ENCODE measurements at regions not wholly inside any gene's neighbourhood (a gene's known extent, or its start where the extent isn't known, plus 50 kb on each side); places are given as distances from the start of the nearest gene placed in this dataset.

DNA sequence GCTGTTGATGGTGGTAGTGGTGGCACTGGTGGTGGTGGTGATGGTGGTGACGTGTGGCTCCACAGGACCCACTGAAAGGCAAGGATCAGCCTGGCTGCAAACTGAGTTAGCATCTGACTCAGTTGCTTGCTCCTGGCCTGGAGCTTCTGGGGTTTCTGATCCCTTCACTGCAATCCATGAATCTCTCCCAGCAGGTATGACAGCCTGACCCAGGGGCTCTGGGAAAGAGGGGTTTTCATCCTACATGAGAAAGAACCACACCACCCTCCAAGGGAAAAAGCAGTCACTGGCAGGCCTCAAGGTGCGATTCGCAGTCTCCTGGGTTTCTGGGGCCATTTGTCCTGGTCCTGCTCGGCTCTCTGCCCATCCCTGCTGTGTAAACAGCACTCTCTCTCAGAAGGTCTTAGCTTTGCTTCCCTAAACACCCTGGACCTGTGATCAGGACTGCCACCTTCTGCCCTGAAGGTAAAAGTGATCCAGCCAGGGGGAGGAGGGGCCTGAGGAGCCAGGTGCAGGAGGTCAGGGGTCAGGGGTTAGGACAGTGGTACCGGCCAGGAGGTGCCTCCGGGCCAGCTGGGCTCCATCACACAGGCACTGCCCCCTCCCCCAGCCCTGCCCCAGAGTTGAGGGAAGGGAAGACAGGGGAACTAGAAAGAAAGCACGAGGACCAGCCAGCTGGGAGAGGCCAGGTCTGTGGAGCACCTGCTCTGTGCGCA lies 152.0 kb downstream of the BMP7 start:
- TF ChIP-seq, protein P1, sequence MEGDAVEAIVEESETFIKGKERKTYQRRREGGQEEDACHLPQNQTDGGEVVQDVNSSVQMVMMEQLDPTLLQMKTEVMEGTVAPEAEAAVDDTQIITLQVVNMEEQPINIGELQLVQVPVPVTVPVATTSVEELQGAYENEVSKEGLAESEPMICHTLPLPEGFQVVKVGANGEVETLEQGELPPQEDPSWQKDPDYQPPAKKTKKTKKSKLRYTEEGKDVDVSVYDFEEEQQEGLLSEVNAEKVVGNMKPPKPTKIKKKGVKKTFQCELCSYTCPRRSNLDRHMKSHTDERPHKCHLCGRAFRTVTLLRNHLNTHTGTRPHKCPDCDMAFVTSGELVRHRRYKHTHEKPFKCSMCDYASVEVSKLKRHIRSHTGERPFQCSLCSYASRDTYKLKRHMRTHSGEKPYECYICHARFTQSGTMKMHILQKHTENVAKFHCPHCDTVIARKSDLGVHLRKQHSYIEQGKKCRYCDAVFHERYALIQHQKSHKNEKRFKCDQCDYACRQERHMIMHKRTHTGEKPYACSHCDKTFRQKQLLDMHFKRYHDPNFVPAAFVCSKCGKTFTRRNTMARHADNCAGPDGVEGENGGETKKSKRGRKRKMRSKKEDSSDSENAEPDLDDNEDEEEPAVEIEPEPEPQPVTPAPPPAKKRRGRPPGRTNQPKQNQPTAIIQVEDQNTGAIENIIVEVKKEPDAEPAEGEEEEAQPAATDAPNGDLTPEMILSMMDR (IDR thresholded peaks at IDR 0.05), result no peak
- TF ChIP-seq POLR2A (IDR thresholded peaks at IDR 0.05), result no peak
